ENCODE measurements at regions not wholly inside any gene's neighbourhood (a gene's known extent, or its start where the extent isn't known, plus 50 kb on each side); places are given as distances from the start of the nearest gene placed in this dataset.

DNA sequence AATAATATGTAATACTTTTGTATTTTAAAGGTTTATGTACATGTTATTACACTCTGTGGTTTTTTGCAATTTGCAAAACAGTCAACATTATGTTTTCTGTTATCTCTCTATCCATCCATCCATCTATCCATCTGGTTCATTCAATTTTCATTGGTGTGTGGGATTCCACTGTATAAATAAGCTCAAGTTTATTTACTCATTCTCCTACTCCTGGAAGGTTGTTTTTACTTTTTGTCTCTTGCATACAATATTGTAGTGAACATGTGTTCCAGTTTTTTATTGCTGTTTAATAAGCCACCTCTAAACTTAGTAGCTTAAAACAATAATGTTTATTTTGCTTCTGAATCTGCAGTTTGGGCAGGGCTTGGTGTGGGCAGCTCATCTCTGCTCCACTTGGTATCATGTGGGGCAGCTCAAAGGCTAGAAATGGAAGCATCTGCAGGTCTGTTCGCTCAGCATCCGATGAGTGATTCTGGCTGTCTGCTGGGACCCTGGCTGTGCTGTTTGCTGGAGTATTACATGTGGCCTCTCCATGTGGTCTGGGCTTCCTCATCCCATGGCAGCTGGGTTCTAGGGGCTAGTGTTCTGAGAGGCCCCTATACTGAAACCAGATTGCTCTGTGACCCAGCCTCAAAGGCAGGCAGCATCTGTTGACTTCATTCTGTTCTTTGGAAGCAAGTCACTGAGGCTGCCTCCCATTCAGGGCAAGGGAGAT, 98.8 kb downstream of the SLC25A47 start:
- TF ChIP-seq, protein P1, sequence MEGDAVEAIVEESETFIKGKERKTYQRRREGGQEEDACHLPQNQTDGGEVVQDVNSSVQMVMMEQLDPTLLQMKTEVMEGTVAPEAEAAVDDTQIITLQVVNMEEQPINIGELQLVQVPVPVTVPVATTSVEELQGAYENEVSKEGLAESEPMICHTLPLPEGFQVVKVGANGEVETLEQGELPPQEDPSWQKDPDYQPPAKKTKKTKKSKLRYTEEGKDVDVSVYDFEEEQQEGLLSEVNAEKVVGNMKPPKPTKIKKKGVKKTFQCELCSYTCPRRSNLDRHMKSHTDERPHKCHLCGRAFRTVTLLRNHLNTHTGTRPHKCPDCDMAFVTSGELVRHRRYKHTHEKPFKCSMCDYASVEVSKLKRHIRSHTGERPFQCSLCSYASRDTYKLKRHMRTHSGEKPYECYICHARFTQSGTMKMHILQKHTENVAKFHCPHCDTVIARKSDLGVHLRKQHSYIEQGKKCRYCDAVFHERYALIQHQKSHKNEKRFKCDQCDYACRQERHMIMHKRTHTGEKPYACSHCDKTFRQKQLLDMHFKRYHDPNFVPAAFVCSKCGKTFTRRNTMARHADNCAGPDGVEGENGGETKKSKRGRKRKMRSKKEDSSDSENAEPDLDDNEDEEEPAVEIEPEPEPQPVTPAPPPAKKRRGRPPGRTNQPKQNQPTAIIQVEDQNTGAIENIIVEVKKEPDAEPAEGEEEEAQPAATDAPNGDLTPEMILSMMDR (IDR thresholded peaks at IDR 0.05; ENCODE audit: poor library complexity) = no peak
- TF ChIP-seq EZH2 (IDR thresholded peaks at IDR 0.05; ENCODE audit: borderline replicate concordance) (no peak), EZH2phosphoT487 (IDR thresholded peaks at IDR 0.05; ENCODE audit: low read depth, severe bottlenecking, unreplicated experiment) (no peak)

All from hepatocyte (in vitro differentiated cells).